Left ventricle myocardium inferior (tissue), 1 donor: ENCODE measurements at regions not wholly inside any gene's neighbourhood (a gene's known extent, or its start where the extent isn't known, plus 50 kb on each side); places are given as distances from the start of the nearest gene placed in this dataset.
"Not testable (repeated sequence)": the region's sequence is repeated elsewhere in the genome, so short reads cannot be mapped to it uniquely, and the experiment has no call there.

Experiments used
- DNase-seq: peaks from one replicate; pipeline ENCODE4 v3.0.0-alpha.2; 2020
- H3K27ac ChIP-seq: fragments of 200-600 bp; replicated peaks from 2 replicates; pipeline ENCODE4 v1.8.0; 2021
- H3K27me3 ChIP-seq: fragments of 200-600 bp; 2 replicates; pipeline ENCODE4 v1.8.0; 2021; ENCODE audit warnings: low read depth
- H3K36me3 ChIP-seq: fragments of 200-600 bp; 2 replicates; pipeline ENCODE4 v1.8.0; 2021
- H3K4me1 ChIP-seq: fragments of 200-600 bp; 2 replicates; pipeline ENCODE4 v1.8.0; 2021
- H3K4me3 ChIP-seq: fragments of 200-600 bp; 2 replicates; pipeline ENCODE4 v1.8.0; 2021; ENCODE audit warnings: mild to moderate bottlenecking, moderate library complexity
- H3K9me3 ChIP-seq: fragments of 200-600 bp; replicated peaks from 2 replicates; pipeline ENCODE4 v1.8.0; 2021
- intact Hi-C: fragments of 100-400 bp; cut with micrococcal nuclease; formaldehyde crosslinking; loops from one replicate; pipeline ENCODE4 v1.11.0; 2022
- TF ChIP-seq, protein P1 (sequence below): fragments of 200-600 bp; IDR thresholded peaks from 2 replicates; pipeline ENCODE4 v1.8.0; 2021; ENCODE audit warnings: antibody characterized with exemption, mild to moderate bottlenecking, borderline replicate concordance
- donor health status: DM: no; HTN: yes; CAD: no; lungs with severe emphysema.

DNA sequence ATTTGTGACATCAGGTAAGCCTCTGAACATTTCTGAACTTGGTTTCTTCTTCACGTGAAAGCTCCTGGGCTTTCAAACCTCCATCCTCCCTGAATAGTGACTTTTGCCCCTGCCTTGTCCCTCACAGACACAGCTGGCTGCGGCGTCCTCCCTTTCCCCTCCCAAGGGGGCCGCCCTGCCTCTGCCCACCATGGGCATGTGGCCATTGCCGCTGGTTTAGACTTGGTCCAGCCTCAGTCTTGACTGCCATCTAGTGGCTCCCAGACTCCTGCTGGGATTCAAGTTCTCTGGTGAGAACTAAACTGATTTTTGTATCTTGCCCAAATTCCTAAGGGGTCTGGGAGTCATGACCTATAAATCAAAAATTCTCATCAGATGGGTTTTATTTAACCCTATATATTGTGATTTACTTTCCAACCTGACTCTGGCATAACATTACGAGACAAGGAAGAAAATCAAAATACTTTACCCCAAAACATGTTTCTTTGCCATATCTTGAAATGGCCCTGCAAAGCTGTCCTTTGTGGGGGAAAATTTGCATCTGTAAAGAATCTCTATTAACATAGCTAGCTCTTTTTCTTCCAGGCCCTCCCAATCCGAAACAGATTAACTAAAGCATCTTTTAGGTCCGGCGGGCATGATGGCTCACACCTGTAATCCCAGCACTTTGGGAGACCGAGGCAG is 73.9 kb upstream of the SEC14L1 start:
- peaks cover 61% of the 10 kb centered on the region for H3K27me3 ChIP-seq
- DNase-seq, result peak; percentile 41
- H3K27ac ChIP-seq, H3K9me3 ChIP-seq, intact Hi-C loops, H3K4me1 ChIP-seq, H3K4me3 ChIP-seq, H3K36me3 ChIP-seq: not testable (repeated sequence)
- TF ChIP-seq, protein P1, sequence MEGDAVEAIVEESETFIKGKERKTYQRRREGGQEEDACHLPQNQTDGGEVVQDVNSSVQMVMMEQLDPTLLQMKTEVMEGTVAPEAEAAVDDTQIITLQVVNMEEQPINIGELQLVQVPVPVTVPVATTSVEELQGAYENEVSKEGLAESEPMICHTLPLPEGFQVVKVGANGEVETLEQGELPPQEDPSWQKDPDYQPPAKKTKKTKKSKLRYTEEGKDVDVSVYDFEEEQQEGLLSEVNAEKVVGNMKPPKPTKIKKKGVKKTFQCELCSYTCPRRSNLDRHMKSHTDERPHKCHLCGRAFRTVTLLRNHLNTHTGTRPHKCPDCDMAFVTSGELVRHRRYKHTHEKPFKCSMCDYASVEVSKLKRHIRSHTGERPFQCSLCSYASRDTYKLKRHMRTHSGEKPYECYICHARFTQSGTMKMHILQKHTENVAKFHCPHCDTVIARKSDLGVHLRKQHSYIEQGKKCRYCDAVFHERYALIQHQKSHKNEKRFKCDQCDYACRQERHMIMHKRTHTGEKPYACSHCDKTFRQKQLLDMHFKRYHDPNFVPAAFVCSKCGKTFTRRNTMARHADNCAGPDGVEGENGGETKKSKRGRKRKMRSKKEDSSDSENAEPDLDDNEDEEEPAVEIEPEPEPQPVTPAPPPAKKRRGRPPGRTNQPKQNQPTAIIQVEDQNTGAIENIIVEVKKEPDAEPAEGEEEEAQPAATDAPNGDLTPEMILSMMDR, result peak; percentile 89

DNA sequence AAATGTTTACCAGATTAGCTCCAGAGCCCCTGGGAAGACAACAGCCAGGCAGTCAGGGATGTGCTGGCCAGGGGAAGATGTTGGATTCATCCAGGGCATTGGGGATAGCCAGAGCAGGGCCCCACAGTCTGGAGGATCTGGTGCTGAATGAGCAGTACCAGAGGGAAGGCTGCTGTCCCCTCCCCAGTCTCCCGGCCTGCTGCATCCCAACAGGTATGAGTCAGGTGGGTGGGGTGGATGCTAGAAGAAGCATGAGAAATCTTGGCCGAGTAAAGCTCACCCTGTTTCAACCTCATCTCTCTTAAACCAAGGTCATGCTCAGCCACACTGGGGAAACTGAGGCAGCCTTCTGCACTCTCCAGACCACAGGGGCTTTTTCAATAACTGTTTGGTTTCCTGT is 71.9 kb upstream of the SEC14L1 start:
- Histone ChIP-seq H3K9me3 (no peaks in the 10 kb centered on the region), H3K4me1 (no peaks in the 10 kb centered on the region), H3K36me3 (no peaks in the 10 kb centered on the region), H3K27me3 (peaks cover 72% of the 10 kb centered on the region), H3K27ac (no peak overlapping the region), H3K4me3 (no peak overlapping the region)
- no peak for DNase-seq
- intact Hi-C loops, result no loop called here
- TF ChIP-seq, protein P1, result no peak

DNA sequence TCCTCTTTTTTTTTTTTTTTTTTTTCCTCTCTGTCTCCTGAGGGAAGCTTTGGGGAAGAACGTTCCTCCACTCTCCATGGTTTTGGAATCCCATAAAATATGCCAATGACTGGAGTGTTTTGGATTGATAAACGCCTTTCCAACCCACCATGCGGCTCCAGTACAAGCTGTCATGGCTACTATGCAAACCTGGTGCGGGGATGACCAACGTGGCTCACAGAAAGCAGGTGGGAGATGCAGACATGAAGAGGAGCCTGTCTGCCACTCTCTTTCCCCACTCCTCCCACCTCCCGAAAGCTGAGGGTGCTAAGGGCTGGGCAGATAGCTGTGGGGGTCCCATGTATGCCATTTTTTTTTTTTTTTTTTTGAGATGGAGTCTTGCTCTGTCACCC is 69.9 kb upstream of the SEC14L1 start:
- no peaks in the 10 kb centered on the region for H3K4me1 ChIP-seq
- H3K9me3 ChIP-seq, result no peaks in the 10 kb centered on the region
- TF ChIP-seq, protein P1, result no peak
- no peak overlapping the region for H3K4me3 ChIP-seq
- no peak for DNase-seq
- H3K36me3 ChIP-seq, result no peaks in the 10 kb centered on the region
- H3K27ac ChIP-seq, result no peak overlapping the region
- H3K27me3 ChIP-seq, result peaks cover 86% of the 10 kb centered on the region
- intact Hi-C loops, result no loop called here

DNA sequence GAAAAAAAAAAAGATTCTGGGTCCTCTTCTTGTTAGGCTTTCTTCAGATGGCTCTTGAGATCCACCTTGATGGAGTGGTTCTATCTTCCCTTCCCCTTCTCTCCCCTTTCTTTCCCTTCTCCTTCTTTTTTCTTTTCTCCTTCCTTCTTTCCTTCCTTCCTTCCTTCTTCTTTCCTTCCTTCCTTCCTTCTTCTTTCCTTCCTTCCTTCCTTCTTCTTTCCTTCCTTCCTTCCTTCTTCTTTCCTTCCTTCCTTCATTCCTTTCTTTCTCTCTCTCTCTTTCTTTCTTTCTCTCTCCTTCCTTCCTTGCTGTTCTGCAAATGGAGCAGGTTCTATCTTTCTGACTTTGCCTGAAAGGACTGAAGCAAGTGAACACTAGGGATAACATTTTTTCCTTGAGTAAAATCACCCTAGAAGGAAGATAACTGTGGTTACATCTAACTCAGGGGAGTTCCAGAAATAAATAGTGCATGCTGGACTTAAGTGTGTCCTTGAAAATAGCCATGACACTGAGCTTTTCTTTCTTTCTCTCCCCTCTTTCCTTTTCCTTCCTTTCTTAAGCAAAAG is 68.8 kb upstream of the SEC14L1 start:
- no peak for DNase-seq
- TF ChIP-seq, protein P1, result no peak
- H3K27ac ChIP-seq, result no peak overlapping the region
- H3K4me1 ChIP-seq, result no peaks in the 10 kb centered on the region
- no peak overlapping the region for H3K4me3 ChIP-seq
- H3K27me3 ChIP-seq, result peaks cover 81% of the 10 kb centered on the region
- H3K36me3 ChIP-seq, result no peaks in the 10 kb centered on the region
- intact Hi-C loops, result no loop called here
- no peaks in the 10 kb centered on the region for H3K9me3 ChIP-seq

DNA sequence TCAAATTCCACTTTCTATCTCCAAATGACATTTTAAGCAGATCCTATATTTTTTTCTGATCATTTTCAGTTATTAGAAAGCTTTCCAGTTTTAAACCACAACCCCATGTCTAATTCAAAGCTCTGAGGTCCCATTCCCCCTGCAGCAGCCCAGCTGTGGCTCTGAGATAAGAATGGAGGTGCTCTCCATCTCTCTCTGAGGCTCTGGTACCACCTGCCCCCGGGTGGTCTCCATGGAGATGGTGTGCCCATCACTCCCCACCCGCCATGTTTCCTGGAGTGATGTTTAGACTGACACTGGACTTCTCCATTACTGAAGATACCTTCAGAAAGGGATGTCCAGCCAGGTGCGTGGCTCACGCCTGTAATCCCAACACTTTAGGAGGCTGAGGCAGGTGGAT is 68.1 kb upstream of the SEC14L1 start:
- TF ChIP-seq, protein P1, result no peak
- DNase-seq, result no peak
- Histone ChIP-seq H3K4me1 (no peaks in the 10 kb centered on the region), H3K4me3 (no peak overlapping the region), H3K36me3 (no peaks in the 10 kb centered on the region), H3K27me3 (peaks cover 81% of the 10 kb centered on the region), H3K27ac (no peak overlapping the region), H3K9me3 (no peaks in the 10 kb centered on the region)
- intact Hi-C loops, result no loop called here
